ENCODE measurements at regions not wholly inside any gene's neighbourhood (a gene's known extent, or its start where the extent isn't known, plus 50 kb on each side); places are given as distances from the start of the nearest gene placed in this dataset.

GRCh38 chr12:112607427-112607826, 184.1 kb upstream of the RPH3A start:
- H3K27me3 Mint-ChIP-seq = peaks cover 15% of the 10 kb centered on the region
- DNase-seq (no peak), ATAC-seq (no peak)
- intact Hi-C loops (cut with micrococcal nuclease) = no loop called here
- no peak overlapping the region for H3K4me3 Mint-ChIP-seq
- CTCF ChIA-PET = no interaction called here
- no peaks in the 10 kb centered on the region for H3K4me1 Mint-ChIP-seq (ENCODE audit: low read depth)
- POLR2A ChIA-PET = no interaction called here
- H3K36me3 Mint-ChIP-seq (ENCODE audit: low read depth) = no peaks in the 10 kb centered on the region
- H3K27ac Mint-ChIP-seq = no peak overlapping the region
- no peaks in the 10 kb centered on the region for H3K9me3 Mint-ChIP-seq
- TF ChIP-seq CTCF (IDR thresholded peaks at IDR 0.05) = no peak

- DNase-seq = no peak
- Mint-ChIP-seq H3K9me3 (no peaks in the 10 kb centered on the region), H3K36me3 (ENCODE audit: low read depth) (no peaks in the 10 kb centered on the region), H3K27ac (no peak overlapping the region), H3K27me3 (peaks cover 8% of the 10 kb centered on the region), H3K4me3 (no peak overlapping the region), H3K4me1 (ENCODE audit: low read depth) (no peaks in the 10 kb centered on the region)
- CTCF ChIA-PET = no interaction called here
- no peak for TF ChIP-seq CTCF (IDR thresholded peaks at IDR 0.05)
- ATAC-seq = no peak
- intact Hi-C loops (cut with micrococcal nuclease) = no loop called here
- POLR2A ChIA-PET = no interaction called here
Observed at GRCh38 chr12:112611908-112612307, 179.6 kb upstream of the RPH3A start.

GRCh38 chr12:112615196-112615595, 176.4 kb upstream of the RPH3A start:
- H3K36me3 Mint-ChIP-seq (ENCODE audit: low read depth) = no peaks in the 10 kb centered on the region
- ATAC-seq (no peak), DNase-seq (no peak)
- H3K27ac Mint-ChIP-seq = no peak overlapping the region
- H3K4me1 Mint-ChIP-seq (ENCODE audit: low read depth) = no peaks in the 10 kb centered on the region
- H3K9me3 Mint-ChIP-seq = no peaks in the 10 kb centered on the region
- intact Hi-C loops (cut with micrococcal nuclease) = no loop called here
- ChIA-PET POLR2A (no interaction called here), CTCF (no interaction called here)
- H3K27me3 Mint-ChIP-seq = peaks cover 15% of the 10 kb centered on the region
- H3K4me3 Mint-ChIP-seq = no peak overlapping the region
- no peak for TF ChIP-seq CTCF (IDR thresholded peaks at IDR 0.05)

- intact Hi-C loops (cut with micrococcal nuclease) = no loop called here
- Mint-ChIP-seq H3K9me3 (no peaks in the 10 kb centered on the region), H3K27ac (no peak overlapping the region), H3K36me3 (ENCODE audit: low read depth) (no peaks in the 10 kb centered on the region), H3K4me3 (no peak overlapping the region), H3K27me3 (peaks cover 19% of the 10 kb centered on the region), H3K4me1 (ENCODE audit: low read depth) (no peaks in the 10 kb centered on the region)
- no peak for DNase-seq
- TF ChIP-seq CTCF (IDR thresholded peaks at IDR 0.05) = no peak
- POLR2A ChIA-PET = no interaction called here
- no peak for ATAC-seq
- CTCF ChIA-PET = no interaction called here
Observed at GRCh38 chr12:112616469-112617152, 174.9 kb upstream of the RPH3A start.

- no peaks in the 10 kb centered on the region for H3K36me3 Mint-ChIP-seq (ENCODE audit: low read depth)
- H3K9me3 Mint-ChIP-seq = no peaks in the 10 kb centered on the region
- no peaks in the 10 kb centered on the region for H3K4me1 Mint-ChIP-seq (ENCODE audit: low read depth)
- CTCF ChIA-PET = no interaction called here
- POLR2A ChIA-PET = no interaction called here
- intact Hi-C loops (cut with micrococcal nuclease) = no loop called here
- ATAC-seq (no peak), DNase-seq (no peak)
- H3K27ac Mint-ChIP-seq = no peak overlapping the region
- TF ChIP-seq CTCF (IDR thresholded peaks at IDR 0.05) = no peak
- H3K4me3 Mint-ChIP-seq = no peak overlapping the region
- peaks cover 19% of the 10 kb centered on the region for H3K27me3 Mint-ChIP-seq
Observed at GRCh38 chr12:112617153-112617505, 174.4 kb upstream of the RPH3A start.
